AG04450 (cell line): ENCODE measurements at regions not wholly inside any gene's neighbourhood (a gene's known extent, or its start where the extent isn't known, plus 50 kb on each side); places are given as distances from the start of the nearest gene placed in this dataset.

ENCODE experiments used
- CTCF ChIA-PET: fragments of 300-600, 350-600 bp; formaldehyde crosslinking; extraction: SDS; loops from one replicate; lab custom pipeline; 2022; ENCODE audit warnings: antibody characterized with exemption, inconsistent platforms; lab: Charles Lee
- POLR2A ChIA-PET: fragments of 350-600 bp; formaldehyde crosslinking; extraction: SDS; loops from one replicate; lab custom pipeline; 2021; ENCODE audit warnings: antibody characterized with exemption, inconsistent platforms; lab: Yijun Ruan, JAX
- DNase-seq: peaks from one replicate; pipeline ENCODE4 v3.0.0-alpha.2; 2011; ENCODE audit warnings: low read depth, low spot score
- H3K27ac ChIP-seq: one replicate; pipeline ENCODE4 v1.5.1; 2012; ENCODE audit warnings: low read depth, low read length, control low read depth
- H3K27me3 ChIP-seq: one replicate; pipeline ENCODE4 v1.6.0; 2012; ENCODE audit warnings: low read length; ENCODE audit not compliant: control insufficient read depth, insufficient read depth
- H3K4me3 ChIP-seq: 2 replicates; pipeline ENCODE4 v1.5.1; 2011; ENCODE audit warnings: mild to moderate bottlenecking, low read depth, low read length, control low read depth
- H3K9me3 ChIP-seq: 2 replicates; pipeline ENCODE4 v1.5.1; 2012; ENCODE audit warnings: low read length; ENCODE audit not compliant: control insufficient read depth, insufficient read depth
- CTCF ChIP-seq: IDR thresholded peaks from 2 replicates; pipeline ENCODE4 v1.5.1; 2011; ENCODE audit warnings: low read depth, low read length, control low read depth, inconsistent platforms

- ChIA-PET CTCF (no interaction called here), POLR2A (no interaction called here)
- no peak overlapping the region for H3K27ac ChIP-seq
- no peak overlapping the region for H3K4me3 ChIP-seq
- TF ChIP-seq CTCF: no peak
- peaks cover 11% of the 10 kb centered on the region for H3K9me3 ChIP-seq
- DNase-seq: no peak
- no peaks in the 10 kb centered on the region for H3K27me3 ChIP-seq
These were observed 300.0 kb upstream of the SP8 start for GRCh38 chr7:21086688-21087087.

GRCh38 chr7:21089653-21090052 is 303.0 kb upstream of the SP8 start:
- CTCF ChIA-PET: no interaction called here
- Histone ChIP-seq H3K27me3 (no peaks in the 10 kb centered on the region), H3K27ac (no peak overlapping the region), H3K9me3 (peaks cover 12% of the 10 kb centered on the region), H3K4me3 (no peak overlapping the region)
- POLR2A ChIA-PET: no interaction called here
- no peak for DNase-seq
- no peak for TF ChIP-seq CTCF

- no peak overlapping the region for H3K4me3 ChIP-seq
- ChIA-PET CTCF (interaction anchor here (0.6 kb wide), 2 partner anchors 432 to 977 kb away, joined by 5 to 8 read pairs; no protein-coding TSS in a partner anchor), POLR2A (no interaction called here)
These were observed 306.3 kb upstream of the SP8 start for GRCh38 chr7:21092766-21093702.

DNA sequence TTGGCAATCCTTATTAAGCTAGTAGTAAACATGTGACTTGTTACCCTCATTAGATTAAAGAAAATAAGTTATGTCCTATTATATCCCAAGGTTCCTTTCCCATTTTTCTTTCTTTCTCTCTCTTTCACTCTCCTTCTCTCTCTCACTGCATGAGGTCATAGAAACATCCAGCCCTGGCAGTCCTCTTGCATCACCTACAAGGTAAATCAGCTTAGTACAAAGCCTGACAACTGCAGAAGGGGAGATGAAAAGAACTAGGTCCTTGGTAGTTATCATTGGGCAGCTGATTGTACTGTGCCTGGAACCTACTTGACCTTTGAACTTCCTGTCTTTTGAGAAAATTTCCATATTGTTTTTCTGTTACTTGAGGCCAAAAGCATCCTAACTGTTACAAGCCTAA is 307.9 kb upstream of the SP8 start:
- no peaks in the 10 kb centered on the region for H3K27me3 ChIP-seq
- CTCF ChIA-PET: no interaction called here
- peaks cover 17% of the 10 kb centered on the region for H3K9me3 ChIP-seq
- POLR2A ChIA-PET: no interaction called here
- no peak overlapping the region for H3K4me3 ChIP-seq
- H3K27ac ChIP-seq: no peak overlapping the region
- no peak for DNase-seq
- no peak for TF ChIP-seq CTCF

More at GRCh38 chr7:21092766-21093702, 306.3 kb upstream of the SP8 start:
- peaks cover 17% of the 10 kb centered on the region for H3K9me3 ChIP-seq
- H3K27me3 ChIP-seq: no peaks in the 10 kb centered on the region
- no peak for DNase-seq
- no peak for TF ChIP-seq CTCF
- H3K27ac ChIP-seq: no peak overlapping the region

- Histone ChIP-seq H3K9me3 (peaks cover 13% of the 10 kb centered on the region), H3K4me3 (no peak overlapping the region), H3K27me3 (no peaks in the 10 kb centered on the region), H3K27ac (no peak overlapping the region)
- no peak for TF ChIP-seq CTCF
- CTCF ChIA-PET: no interaction called here
- no peak for DNase-seq
- POLR2A ChIA-PET: no interaction called here
These were observed 312.7 kb upstream of the SP8 start for GRCh38 chr7:21099432-21099831.
